CD4-positive, alpha-beta T cell (primary cell): ENCODE measurements at regions not wholly inside any gene's neighbourhood (a gene's known extent, or its start where the extent isn't known, plus 50 kb on each side); places are given as distances from the start of the nearest gene placed in this dataset.

Source experiments
- ATAC-seq: fragments of 200-7000 bp; cut with Tn5 transposase; one replicate; pipeline ENCODE4 v1.10.0; 2022; ENCODE audit warnings: mild to moderate bottlenecking; ENCODE audit not compliant: poor library complexity
- CTCF ChIA-PET: fragments of 350-600 bp; sonication (Branson Sonifier 250); formaldehyde crosslinking; loops from one replicate; lab custom pipeline; 2021; ENCODE audit warnings: antibody characterized with exemption, inconsistent platforms; lab: Charles Lee
- POLR2A ChIA-PET: fragments of 350-600 bp; sonication (Branson Sonifier 250); formaldehyde crosslinking; loops from one replicate; lab custom pipeline; 2021; ENCODE audit warnings: antibody characterized with exemption, inconsistent platforms; lab: Charles Lee
- DNase-seq, 14 experiments: peaks; one replicate each; pipeline ENCODE4 v3.0.0-alpha.2; 2013 to 2020; ENCODE audit warnings: mixed read lengths in 2 of 14
- H3K27ac ChIP-seq, 2 donors: one replicate each; pipeline versions ENCODE4 v1.5.1 to v1.7.0; 2013; ENCODE audit warnings: low read length in 2 of 2, low read depth in 1 of 2, mild to moderate bottlenecking in 1 of 2
- H3K27me3 ChIP-seq, 2 experiments: 1 replicate in 1 of 2; 2 replicates in 1 of 2; pipeline versions ENCODE4 v1.6.1 to v1.7.0; 2013; ENCODE audit warnings: low read length in 2 of 2, control low read depth in 1 of 2, mild to moderate bottlenecking in 1 of 2, moderate library complexity in 1 of 2; ENCODE audit not compliant: insufficient read depth in 2 of 2, control insufficient read depth in 1 of 2
- H3K36me3 ChIP-seq: one replicate; pipeline ENCODE4 v1.6.1; 2013; ENCODE audit warnings: low read length, control low read depth; ENCODE audit not compliant: insufficient read depth
- H3K4me1 ChIP-seq: one replicate; pipeline ENCODE4 v1.6.1; 2013; ENCODE audit warnings: low read length, control low read depth; ENCODE audit not compliant: insufficient read depth
- H3K4me3 ChIP-seq: one replicate; pipeline ENCODE4 v1.5.1; 2013; ENCODE audit warnings: mild to moderate bottlenecking, low read length, moderate library complexity
- H3K9me3 ChIP-seq, 2 experiments: 1 replicate in 1 of 2; 2 replicates in 1 of 2; pipeline versions ENCODE4 v1.6.1 to v1.7.0; 2013; ENCODE audit warnings: low read length in 2 of 2, mild to moderate bottlenecking in 2 of 2, control low read depth in 1 of 2, moderate library complexity in 1 of 2; ENCODE audit not compliant: control insufficient read depth in 1 of 2, insufficient read depth in 1 of 2
- H3K27ac Mint-ChIP-seq: one replicate; pipeline ENCODE4 v1.8.0; 2020; ENCODE audit warnings: mixed read lengths
- H3K27me3 Mint-ChIP-seq: one replicate; pipeline ENCODE4 v1.8.0; 2021; ENCODE audit warnings: mixed read lengths
- H3K36me3 Mint-ChIP-seq: one replicate; pipeline ENCODE4 v1.8.0; 2021; ENCODE audit warnings: low read depth, mixed read lengths
- H3K4me1 Mint-ChIP-seq: one replicate; pipeline ENCODE4 v1.8.0; 2021; ENCODE audit warnings: low read depth, mixed read lengths
- H3K4me3 Mint-ChIP-seq: one replicate; pipeline ENCODE4 v1.8.0; 2020; ENCODE audit warnings: mild to moderate bottlenecking, mixed read lengths
- H3K9me3 Mint-ChIP-seq: one replicate; pipeline ENCODE4 v1.8.0; 2020; ENCODE audit warnings: mixed read lengths
- intact Hi-C, 2 experiments: fragments of 100-400 bp; cut with DNase I in 1 of 2; cut with micrococcal nuclease in 1 of 2; formaldehyde crosslinking; loops; one replicate each; pipeline versions ENCODE4 v1.15.1 to v1.9.0; 2023 to 2025; cut with DNase I, micrococcal nuclease
- TF ChIP-seq, protein P1 (sequence below): fragments of 200-600 bp; IDR thresholded peaks from one replicate; pipeline ENCODE4 v1.8.0; 2022; ENCODE audit warnings: antibody characterized with exemption, mild to moderate bottlenecking

DNA sequence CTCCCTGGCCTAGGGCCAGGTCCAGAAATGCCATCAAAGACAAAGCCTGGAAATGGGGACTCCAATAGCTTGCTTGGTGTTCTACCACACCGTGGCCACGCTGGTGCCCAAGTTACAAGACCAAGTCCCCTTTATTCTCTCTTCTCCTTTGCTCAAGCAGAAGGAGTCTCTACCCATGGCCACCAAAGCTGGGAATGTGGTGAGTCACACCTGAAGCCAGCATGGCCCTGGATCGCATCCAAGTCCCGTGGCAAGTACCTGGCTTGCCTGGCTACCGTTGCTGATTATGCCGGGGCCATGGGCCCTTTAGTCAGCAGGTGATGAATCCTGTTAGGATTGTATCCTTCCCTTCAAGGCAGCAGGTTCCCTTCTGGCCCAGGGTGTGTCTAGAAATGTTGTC is 260.0 kb downstream of the HAPSTR1 start:
- TF ChIP-seq, protein P1, sequence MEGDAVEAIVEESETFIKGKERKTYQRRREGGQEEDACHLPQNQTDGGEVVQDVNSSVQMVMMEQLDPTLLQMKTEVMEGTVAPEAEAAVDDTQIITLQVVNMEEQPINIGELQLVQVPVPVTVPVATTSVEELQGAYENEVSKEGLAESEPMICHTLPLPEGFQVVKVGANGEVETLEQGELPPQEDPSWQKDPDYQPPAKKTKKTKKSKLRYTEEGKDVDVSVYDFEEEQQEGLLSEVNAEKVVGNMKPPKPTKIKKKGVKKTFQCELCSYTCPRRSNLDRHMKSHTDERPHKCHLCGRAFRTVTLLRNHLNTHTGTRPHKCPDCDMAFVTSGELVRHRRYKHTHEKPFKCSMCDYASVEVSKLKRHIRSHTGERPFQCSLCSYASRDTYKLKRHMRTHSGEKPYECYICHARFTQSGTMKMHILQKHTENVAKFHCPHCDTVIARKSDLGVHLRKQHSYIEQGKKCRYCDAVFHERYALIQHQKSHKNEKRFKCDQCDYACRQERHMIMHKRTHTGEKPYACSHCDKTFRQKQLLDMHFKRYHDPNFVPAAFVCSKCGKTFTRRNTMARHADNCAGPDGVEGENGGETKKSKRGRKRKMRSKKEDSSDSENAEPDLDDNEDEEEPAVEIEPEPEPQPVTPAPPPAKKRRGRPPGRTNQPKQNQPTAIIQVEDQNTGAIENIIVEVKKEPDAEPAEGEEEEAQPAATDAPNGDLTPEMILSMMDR = no peak
- POLR2A ChIA-PET = no interaction called here

DNA sequence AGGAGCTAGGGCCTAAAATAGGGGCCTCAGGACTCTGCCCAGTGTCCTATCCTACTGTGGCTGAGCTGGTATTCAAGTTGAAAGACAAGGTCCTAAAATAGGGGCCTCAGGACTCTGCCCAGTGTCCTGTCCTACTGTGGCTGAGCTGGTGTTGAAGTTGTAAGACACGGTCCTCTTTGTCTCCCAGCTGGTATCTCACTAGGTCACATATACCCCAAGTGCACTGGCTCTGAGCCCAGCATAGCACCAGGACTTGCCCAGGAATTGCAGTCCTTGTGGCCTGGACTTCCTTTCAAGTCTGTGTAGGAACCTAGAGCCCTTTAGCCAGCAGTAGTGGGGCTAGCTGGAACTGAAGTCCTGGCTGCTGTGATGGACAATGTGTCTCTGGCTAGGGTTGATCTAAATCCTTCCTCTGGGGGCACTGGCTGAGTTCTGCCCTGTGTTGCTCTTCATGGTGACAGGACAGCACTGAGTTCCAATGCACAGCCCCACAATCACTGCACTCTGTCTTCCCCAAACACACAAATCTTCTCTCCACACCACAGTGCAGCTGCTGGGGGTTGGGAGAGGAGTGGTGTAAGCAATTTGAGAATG is 260.5 kb downstream of the HAPSTR1 start:
- ChIA-PET CTCF (no interaction called here), POLR2A (no interaction called here)
- H3K4me3 ChIP-seq = no peak overlapping the region
- H3K27me3 ChIP-seq = no peaks in the 10 kb centered on the region
- H3K4me1 ChIP-seq = no peaks in the 10 kb centered on the region
- Mint-ChIP-seq H3K9me3 (peaks cover 13% of the 10 kb centered on the region), H3K36me3 (no peaks in the 10 kb centered on the region), H3K27me3 (no peaks in the 10 kb centered on the region), H3K4me1 (no peaks in the 10 kb centered on the region), H3K4me3 (no peak overlapping the region), H3K27ac (no peak overlapping the region)
- H3K36me3 ChIP-seq = no peaks in the 10 kb centered on the region
- H3K27ac ChIP-seq = no peak overlapping the region
- no peak for DNase-seq
- TF ChIP-seq, protein P1 = no peak
- peaks cover 10 to 22% of the 10 kb centered on the region in 2 experiments for H3K9me3 ChIP-seq
- no peak for ATAC-seq
- intact Hi-C loops = no loop called here

More for the DNA sequence above, 260.0 kb downstream of the HAPSTR1 start:
- H3K4me1 Mint-ChIP-seq = no peaks in the 10 kb centered on the region
- DNase-seq = no peak
- H3K4me1 ChIP-seq = no peaks in the 10 kb centered on the region
- CTCF ChIA-PET = no interaction called here
- H3K27me3 Mint-ChIP-seq = no peaks in the 10 kb centered on the region
- H3K36me3 Mint-ChIP-seq = no peaks in the 10 kb centered on the region
- H3K27me3 ChIP-seq = no peaks in the 10 kb centered on the region
- H3K9me3 ChIP-seq = peaks cover 10 to 22% of the 10 kb centered on the region in 2 experiments
- intact Hi-C loops = no loop called here
- H3K4me3 ChIP-seq = no peak overlapping the region
- no peak overlapping the region for H3K27ac Mint-ChIP-seq
- H3K27ac ChIP-seq = no peak overlapping the region
- no peak overlapping the region for H3K4me3 Mint-ChIP-seq
- H3K36me3 ChIP-seq = no peaks in the 10 kb centered on the region
- no peak for ATAC-seq
- H3K9me3 Mint-ChIP-seq = peaks cover 12% of the 10 kb centered on the region

DNA sequence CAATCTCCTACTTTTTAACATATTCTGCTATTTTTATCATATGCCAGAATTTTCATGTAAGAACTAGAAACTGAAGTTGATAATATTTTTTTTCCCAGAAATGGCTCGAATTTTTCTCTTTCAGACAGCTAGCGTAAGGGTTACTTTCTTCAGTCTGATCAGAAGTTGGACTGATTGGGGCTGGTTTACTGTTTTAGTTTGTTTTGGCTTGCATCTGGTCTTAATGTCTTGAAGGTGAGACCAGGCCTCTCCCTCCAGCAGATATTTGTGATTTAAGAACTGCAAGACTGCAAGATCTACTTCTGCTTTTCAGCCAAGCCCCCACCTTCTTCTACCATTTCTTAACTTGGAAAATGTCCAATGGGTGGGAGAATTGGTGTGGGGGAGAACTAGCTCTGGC is 266.4 kb downstream of the HAPSTR1 start:
- no peak overlapping the region for H3K4me3 Mint-ChIP-seq
- no peak for DNase-seq
- no peak overlapping the region for H3K27ac Mint-ChIP-seq
- ChIA-PET POLR2A (no interaction called here), CTCF (no interaction called here)
- Histone ChIP-seq H3K4me1 (no peaks in the 10 kb centered on the region), H3K4me3 (no peak overlapping the region), H3K36me3 (no peaks in the 10 kb centered on the region), H3K27me3 (no peaks in the 10 kb centered on the region), H3K9me3 (peaks cover 0 to 8% of the 10 kb centered on the region in 2 experiments), H3K27ac (no peak overlapping the region)
- no peak for ATAC-seq
- no peaks in the 10 kb centered on the region for H3K4me1 Mint-ChIP-seq
- no peaks in the 10 kb centered on the region for H3K36me3 Mint-ChIP-seq
- H3K27me3 Mint-ChIP-seq = no peaks in the 10 kb centered on the region
- H3K9me3 Mint-ChIP-seq = peaks cover 11% of the 10 kb centered on the region
- intact Hi-C loops = no loop called here
- TF ChIP-seq, protein P1 = no peak
